NCI-H2107 treated with DMSO at 0.1 percent for 48 hours (cell line): ENCODE measurements at regions not wholly inside any gene's neighbourhood (a gene's known extent, or its start where the extent isn't known, plus 50 kb on each side); places are given as distances from the start of the nearest gene placed in this dataset.
"Not testable (repeated sequence)": the region's sequence is repeated elsewhere in the genome, so short reads cannot be mapped to it uniquely, and the experiment has no call there.

Source experiments
- DNase-seq: peaks from one replicate; lab custom pipeline; 2025; ENCODE audit not compliant: unreplicated experiment; lab: John Stamatoyannopoulos, UW

DNA sequence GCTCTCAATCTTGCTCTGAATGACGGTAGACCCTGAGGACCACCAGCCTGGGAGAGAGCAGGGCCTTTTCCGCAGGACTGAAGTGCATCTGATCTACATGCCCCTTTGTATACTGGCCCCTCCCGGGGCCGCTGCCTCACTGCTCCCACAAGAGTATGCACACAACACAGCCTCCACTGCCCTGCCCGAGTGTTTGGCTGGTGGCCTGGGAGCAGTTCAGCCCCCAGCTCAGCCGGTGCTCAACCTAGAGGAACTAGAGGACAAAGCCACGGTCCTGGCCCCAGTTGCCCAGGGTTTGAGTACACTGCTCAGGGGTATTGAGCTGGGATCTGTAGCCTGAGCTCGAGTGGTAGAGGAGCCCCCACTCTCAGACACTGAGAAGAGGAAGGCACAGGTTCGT is 118.9 kb upstream of the CAB39 start:
- no peak for DNase-seq

GRCh38 chr2:230594286-230594840 is 118.3 kb upstream of the CAB39 start:
- no peak for DNase-seq

DNA sequence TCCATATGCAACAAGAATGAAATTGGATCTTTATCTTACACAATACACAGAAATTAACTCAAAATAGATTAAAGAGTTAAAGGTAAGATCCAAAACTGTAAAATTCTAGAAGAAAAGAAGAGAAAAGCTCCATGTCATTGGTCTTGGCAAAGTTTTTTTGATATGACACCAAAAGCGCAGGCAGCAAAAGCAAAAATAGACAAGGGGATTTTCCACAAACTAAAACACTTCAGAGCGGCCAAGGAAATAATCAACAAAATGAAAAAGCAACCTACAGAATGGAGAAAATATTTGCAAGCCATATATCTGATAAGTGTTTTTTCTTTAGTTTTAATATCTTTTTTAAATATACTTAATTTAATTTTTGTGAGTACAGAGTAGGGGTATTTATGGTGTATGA is 112.8 kb upstream of the CAB39 start:
- no peak for DNase-seq

GRCh38 chr2:230600285-230600684 is 112.4 kb upstream of the CAB39 start:
- no peak for DNase-seq

DNA sequence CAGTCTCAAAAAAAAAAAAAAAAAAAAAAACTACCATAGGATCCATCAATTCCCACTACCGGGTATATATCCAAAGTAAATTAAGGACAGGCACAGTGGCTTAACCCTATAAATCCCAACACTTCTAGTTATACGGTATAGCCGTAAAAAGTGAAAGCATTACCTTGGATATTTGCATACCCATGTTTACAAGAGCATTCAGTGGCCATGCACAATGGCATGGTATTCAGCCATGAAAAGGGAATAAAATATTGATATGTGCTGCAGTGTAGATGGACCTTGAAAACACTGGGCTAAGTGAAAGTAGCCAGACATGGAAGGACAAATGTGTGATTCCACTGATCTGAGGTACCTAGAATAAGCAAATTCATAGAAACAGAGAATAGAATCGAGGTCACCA is 111.8 kb upstream of the CAB39 start:
- no peak for DNase-seq

- DNase-seq = no peak
Observed at GRCh38 chr2:230601510-230601909, 111.1 kb upstream of the CAB39 start.

DNA sequence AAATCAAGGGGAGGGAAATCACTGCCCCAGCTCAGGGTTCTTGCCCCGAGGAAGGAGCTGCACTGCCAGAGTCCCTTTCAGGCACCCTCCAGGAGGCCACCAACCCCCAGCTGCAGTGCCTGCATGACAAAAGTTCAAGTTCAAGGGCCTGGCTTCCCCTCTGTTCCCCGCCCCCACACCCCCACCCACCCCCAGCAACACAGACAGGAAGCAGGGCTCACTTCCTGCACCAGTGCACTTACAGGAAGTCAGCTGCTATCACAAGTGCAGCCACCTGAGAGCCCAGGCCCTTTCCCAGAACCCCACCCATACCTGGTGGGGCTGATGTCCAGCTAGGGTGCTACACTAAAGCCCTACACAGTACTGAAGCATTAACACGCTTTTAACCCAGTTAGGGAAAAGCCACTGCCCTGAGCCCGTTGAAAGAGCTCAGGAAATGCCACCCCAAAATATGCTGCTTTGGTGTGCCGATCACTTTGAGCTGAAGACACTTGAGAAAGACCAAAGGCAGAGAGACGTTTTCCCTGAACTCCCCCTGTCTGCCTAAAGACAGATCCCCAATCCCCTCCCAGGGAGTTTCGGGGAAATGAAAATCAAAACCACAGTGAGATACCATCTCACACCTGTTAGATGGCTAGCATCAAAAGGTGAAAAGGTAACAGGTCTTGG is 109.9 kb upstream of the CAB39 start:
- DNase-seq = no peak

DNA sequence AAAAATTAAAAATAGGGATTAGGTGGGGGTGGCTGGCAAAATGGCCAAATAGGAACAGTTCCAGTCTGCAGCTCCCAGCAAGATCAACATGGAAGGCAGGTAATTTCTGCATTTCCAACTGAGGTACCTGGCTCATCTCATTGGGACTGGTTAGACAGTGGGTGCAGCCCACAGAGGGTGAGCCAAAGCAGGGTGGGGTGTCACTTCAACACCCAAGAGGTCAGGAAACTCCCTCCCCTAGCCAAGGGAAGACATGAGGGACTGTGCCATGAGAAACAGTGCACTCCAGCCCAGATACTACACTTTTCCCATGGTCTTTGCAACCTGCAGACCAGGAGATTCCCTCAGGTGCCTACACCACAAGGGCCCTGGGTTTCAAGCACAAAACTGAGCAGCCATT is 109.3 kb upstream of the CAB39 start:
- not testable (repeated sequence) for DNase-seq

DNA sequence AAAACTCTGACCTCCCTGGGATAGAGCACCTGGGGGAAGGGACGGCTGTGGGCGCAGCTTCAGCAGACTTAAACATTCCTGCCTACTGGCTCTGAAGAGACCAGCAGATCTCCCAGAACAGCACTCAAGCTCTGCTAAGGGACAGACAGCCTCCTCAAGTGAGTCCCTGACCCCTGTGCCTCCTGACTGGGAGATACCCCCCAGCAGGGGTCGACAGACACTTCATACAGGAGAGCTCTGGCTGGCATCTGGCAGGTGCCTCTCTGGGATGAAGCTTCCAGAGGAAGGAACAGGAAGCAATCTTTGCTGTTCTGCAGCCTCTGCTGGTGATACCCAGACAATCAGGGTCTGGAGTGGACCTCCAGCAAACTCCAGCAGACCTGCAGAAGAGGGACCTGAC is 108.5 kb upstream of the CAB39 start:
- DNase-seq = not testable (repeated sequence)

DNA sequence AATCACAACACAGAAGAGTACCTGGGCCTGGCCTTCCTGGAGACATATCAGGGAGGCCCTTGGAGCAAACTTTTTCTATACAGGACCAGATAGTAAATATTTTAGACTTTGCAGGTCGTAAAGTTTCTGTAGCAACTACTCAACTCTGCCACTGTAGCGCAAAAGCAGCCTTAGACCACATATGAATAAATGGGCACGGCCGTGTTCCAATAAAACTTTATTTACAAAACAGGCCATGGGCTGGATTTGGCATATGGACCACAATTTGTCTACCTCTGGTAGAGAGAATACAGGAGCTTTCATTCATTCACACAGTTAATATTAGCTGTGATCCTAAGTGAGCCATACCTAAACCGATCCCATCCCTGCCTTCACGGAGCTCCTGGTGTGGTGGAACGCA is 98.6 kb upstream of the CAB39 start:
- no peak for DNase-seq

DNA sequence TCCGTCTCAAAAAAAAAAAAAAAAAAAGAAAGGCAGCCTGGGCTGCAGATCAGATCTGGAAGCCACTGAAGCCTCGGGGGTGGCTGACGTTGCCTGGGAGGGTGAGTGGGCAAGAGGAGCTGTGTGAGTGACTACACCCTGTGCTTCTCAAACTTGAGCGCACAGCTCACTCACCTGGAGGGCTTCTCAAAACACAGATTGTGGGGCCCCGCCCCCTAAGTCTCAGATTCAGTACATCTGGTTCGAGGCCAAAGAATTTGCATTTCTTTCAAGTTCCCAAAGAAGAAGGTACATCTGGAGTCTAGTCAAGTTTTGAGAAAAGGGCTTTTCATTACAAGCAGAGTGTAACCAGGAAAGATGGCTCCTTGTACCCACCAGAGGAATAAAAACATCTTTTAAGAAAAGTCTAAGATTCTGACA is 97.7 kb upstream of the CAB39 start:
- no peak for DNase-seq

GRCh38 chr2:230617256-230617706 is 95.4 kb upstream of the CAB39 start:
- DNase-seq = not testable (repeated sequence)

DNA sequence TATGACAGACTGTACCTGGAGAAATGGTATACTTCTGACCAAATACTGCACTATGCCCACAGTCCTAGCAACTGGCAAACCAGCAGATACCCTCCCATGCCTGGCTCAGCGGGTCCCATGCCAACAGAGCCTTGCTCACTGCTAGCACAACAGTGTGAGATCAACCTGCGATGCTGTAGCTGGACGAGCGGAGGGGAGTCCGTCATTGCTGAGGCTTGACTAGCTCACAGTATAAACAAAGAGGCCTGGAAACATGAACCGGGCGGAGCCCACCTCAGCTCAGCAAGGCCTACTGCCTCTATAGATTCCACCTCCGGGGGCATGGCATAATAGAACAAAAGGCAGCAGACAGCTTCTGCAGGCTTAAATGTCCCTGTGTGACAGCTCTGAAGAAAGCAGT is 93.2 kb upstream of the CAB39 start:
- DNase-seq = no peak

DNA sequence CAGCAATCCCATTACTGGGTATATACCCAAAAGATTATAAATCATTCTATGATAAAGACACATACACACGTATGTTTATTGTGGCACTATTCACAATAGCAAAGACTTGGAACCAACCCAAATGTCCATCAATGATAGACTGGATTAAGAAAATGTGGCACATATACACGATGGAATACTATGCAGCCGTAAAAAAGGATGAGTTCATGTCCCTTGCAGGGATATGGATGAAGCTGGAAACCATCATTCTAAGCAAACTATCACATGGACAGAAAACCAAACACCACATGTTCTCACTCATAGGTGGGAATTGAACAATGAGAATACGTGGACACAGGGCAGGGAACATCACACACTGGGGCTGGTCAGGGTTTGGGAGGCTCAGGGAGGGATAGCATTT is 87.4 kb upstream of the CAB39 start:
- DNase-seq = not testable (repeated sequence)

- DNase-seq = not testable (repeated sequence)
Observed at GRCh38 chr2:230627091-230627490, 85.6 kb upstream of the CAB39 start.

GRCh38 chr2:230627806-230628724 is 84.6 kb upstream of the CAB39 start:
- DNase-seq = no peak

- no peak for DNase-seq
Observed at GRCh38 chr2:230631470-230631869, 81.2 kb upstream of the CAB39 start.

DNA sequence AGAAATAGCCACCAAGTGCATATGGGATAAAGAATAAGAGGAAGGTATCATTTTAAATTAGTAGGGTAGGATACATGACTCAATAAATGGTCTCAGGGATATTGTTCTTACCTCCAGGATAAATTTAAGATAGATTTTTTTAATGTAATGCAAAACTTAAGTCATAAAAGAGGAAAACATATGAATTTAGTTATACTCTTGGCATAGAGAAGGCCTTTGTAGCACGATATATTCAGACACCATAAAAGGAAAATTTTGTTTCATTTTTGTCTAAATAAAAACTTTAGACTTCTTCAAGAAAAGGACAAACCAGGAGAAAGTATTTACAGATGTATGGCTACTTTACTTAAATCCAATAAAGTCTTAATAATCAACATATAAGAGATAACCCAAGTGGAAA is 78.5 kb upstream of the CAB39 start:
- no peak for DNase-seq

- not testable (repeated sequence) for DNase-seq
Observed at GRCh38 chr2:230634721-230635313, 77.8 kb upstream of the CAB39 start.

- DNase-seq = no peak
Observed at GRCh38 chr2:230636684-230637271, 75.9 kb upstream of the CAB39 start.

- not testable (repeated sequence) for DNase-seq
Observed at GRCh38 chr2:230637486-230637885, 75.2 kb upstream of the CAB39 start.
